ENCODE measurements at regions not wholly inside any gene's neighbourhood (a gene's known extent, or its start where the extent isn't known, plus 50 kb on each side); places are given as distances from the start of the nearest gene placed in this dataset.

- peak; percentile 79 for DNase-seq
Observed at GRCh38 chr21:41605178-41605933, 97.4 kb upstream of the TMPRSS2 start.

GRCh38 chr21:41604583-41605041, 96.7 kb upstream of the TMPRSS2 start:
- no peak for DNase-seq

GRCh38 chr21:41603476-41603875, 95.5 kb upstream of the TMPRSS2 start:
- DNase-seq: no peak

GRCh38 chr21:41602531-41602930, 94.6 kb upstream of the TMPRSS2 start:
- no peak for DNase-seq

GRCh38 chr21:41601573-41602368, 93.8 kb upstream of the TMPRSS2 start:
- DNase-seq: peak; percentile 12

GRCh38 chr21:41600961-41601572, 93.1 kb upstream of the TMPRSS2 start:
- DNase-seq: no peak

- DNase-seq: no peak
Observed at GRCh38 chr21:41600556-41600955, 92.6 kb upstream of the TMPRSS2 start.

GRCh38 chr21:41600116-41600515, 92.2 kb upstream of the TMPRSS2 start:
- DNase-seq: no peak

GRCh38 chr21:41598561-41599431, 90.8 kb upstream of the TMPRSS2 start:
- peak; percentile 93 for DNase-seq

GRCh38 chr21:41597811-41598231, 89.9 kb upstream of the TMPRSS2 start:
- DNase-seq: no peak

GRCh38 chr21:41597227-41597626, 89.3 kb upstream of the TMPRSS2 start:
- DNase-seq: no peak

GRCh38 chr21:41596241-41596925, 88.4 kb upstream of the TMPRSS2 start:
- DNase-seq: no peak

- no peak for DNase-seq
Observed at GRCh38 chr21:41594268-41594667, 86.3 kb upstream of the TMPRSS2 start.

- DNase-seq: no peak
Observed at GRCh38 chr21:41593760-41594138, 85.8 kb upstream of the TMPRSS2 start.

GRCh38 chr21:41593051-41593759, 85.2 kb upstream of the TMPRSS2 start:
- DNase-seq: no peak

GRCh38 chr21:41589620-41590175, 81.7 kb upstream of the TMPRSS2 start:
- no peak for DNase-seq

GRCh38 chr21:41589131-41589530, 81.2 kb upstream of the TMPRSS2 start:
- DNase-seq: no peak

- no peak for DNase-seq
Observed at GRCh38 chr21:41585199-41585994, 77.4 kb upstream of the TMPRSS2 start.

- DNase-seq: no peak
Observed at GRCh38 chr21:41584603-41585176, 76.7 kb upstream of the TMPRSS2 start.

GRCh38 chr21:41583274-41583790, 75.4 kb upstream of the TMPRSS2 start:
- DNase-seq: peak; percentile 57
